Parathyroid adenoma (tissue), 2 donors: ENCODE measurements at regions not wholly inside any gene's neighbourhood (a gene's known extent, or its start where the extent isn't known, plus 50 kb on each side); places are given as distances from the start of the nearest gene placed in this dataset.

Experiments used
- H2AFZ ChIP-seq: fragments of 300-600 bp; sonication (generic); one replicate; pipeline ENCODE4 v1.7.0; 2017; ENCODE audit warnings: antibody characterized with exemption, mild to moderate bottlenecking
- H3K27ac ChIP-seq: fragments of 300-600 bp; sonication (generic); one replicate; pipeline ENCODE4 v1.7.0; 2017
- H3K27me3 ChIP-seq: fragments of 300-600 bp; sonication (generic); one replicate; pipeline ENCODE4 v1.7.0; 2017; ENCODE audit warnings: low read length; ENCODE audit not compliant: control insufficient read depth, insufficient read depth
- H3K36me3 ChIP-seq: fragments of 300-600 bp; sonication (generic); one replicate; pipeline ENCODE4 v1.7.0; 2017; ENCODE audit warnings: low read length; ENCODE audit not compliant: control insufficient read depth, insufficient read depth
- H3K4me1 ChIP-seq: fragments of 300-600 bp; sonication (generic); one replicate; pipeline ENCODE4 v1.7.0; 2017; ENCODE audit warnings: control low read depth
- H3K4me2 ChIP-seq: fragments of 300-600 bp; sonication (generic); one replicate; pipeline ENCODE4 v1.7.0; 2017; ENCODE audit warnings: low read length
- H3K4me3 ChIP-seq: fragments of 300-600 bp; sonication (generic); one replicate; pipeline ENCODE4 v1.7.0; 2017; ENCODE audit warnings: low read depth, low read length
- H3K79me2 ChIP-seq: fragments of 300-600 bp; sonication (generic); one replicate; pipeline ENCODE4 v1.7.0; 2017; ENCODE audit warnings: control low read depth
- H3K9ac ChIP-seq: fragments of 300-600 bp; sonication (generic); one replicate; pipeline ENCODE4 v1.7.0; 2017; ENCODE audit warnings: mild to moderate bottlenecking
- H3K9me3 ChIP-seq: fragments of 300-600 bp; sonication (generic); one replicate; pipeline ENCODE4 v1.7.0; 2017; ENCODE audit warnings: low read length; ENCODE audit not compliant: control insufficient read depth
- TF ChIP-seq, protein P1 (sequence below): fragments of 300-600 bp; sonication (generic); IDR thresholded peaks from one replicate; pipeline ENCODE4 v1.7.0; 2017; ENCODE audit warnings: antibody characterized with exemption, mild to moderate bottlenecking
- donor health status: primary hyperparathyroidism.

DNA sequence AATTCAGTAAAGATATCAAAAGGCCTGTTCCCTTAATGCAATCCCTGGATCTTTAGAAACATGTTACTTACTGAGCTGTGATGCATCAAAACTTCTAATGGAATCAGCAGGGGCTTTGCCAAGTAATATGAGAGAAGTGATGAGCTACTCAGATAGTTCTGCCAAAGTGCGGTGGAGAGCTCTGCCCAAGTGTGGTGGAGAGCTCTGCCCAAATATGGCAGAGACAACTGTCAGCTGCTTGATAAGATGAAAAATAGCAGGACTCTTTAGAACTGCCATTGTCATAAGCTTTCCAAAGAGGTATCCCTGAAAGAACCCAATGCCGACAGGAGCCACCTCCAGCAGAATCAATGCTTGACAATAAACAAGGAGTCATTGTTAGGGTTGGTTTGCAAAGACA is 167.9 kb upstream of the SLC39A10 start:
- Histone ChIP-seq H3K9ac (no peak overlapping the region), H3K27ac (no peak overlapping the region), H3K27me3 (no peaks in the 10 kb centered on the region), H3K79me2 (no peaks in the 10 kb centered on the region), H2AFZ (no peak overlapping the region), H3K9me3 (no peaks in the 10 kb centered on the region), H3K36me3 (no peaks in the 10 kb centered on the region), H3K4me3 (no peak overlapping the region), H3K4me1 (no peaks in the 10 kb centered on the region), H3K4me2 (no peak overlapping the region)
- TF ChIP-seq, protein P1, sequence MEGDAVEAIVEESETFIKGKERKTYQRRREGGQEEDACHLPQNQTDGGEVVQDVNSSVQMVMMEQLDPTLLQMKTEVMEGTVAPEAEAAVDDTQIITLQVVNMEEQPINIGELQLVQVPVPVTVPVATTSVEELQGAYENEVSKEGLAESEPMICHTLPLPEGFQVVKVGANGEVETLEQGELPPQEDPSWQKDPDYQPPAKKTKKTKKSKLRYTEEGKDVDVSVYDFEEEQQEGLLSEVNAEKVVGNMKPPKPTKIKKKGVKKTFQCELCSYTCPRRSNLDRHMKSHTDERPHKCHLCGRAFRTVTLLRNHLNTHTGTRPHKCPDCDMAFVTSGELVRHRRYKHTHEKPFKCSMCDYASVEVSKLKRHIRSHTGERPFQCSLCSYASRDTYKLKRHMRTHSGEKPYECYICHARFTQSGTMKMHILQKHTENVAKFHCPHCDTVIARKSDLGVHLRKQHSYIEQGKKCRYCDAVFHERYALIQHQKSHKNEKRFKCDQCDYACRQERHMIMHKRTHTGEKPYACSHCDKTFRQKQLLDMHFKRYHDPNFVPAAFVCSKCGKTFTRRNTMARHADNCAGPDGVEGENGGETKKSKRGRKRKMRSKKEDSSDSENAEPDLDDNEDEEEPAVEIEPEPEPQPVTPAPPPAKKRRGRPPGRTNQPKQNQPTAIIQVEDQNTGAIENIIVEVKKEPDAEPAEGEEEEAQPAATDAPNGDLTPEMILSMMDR = no peak

DNA sequence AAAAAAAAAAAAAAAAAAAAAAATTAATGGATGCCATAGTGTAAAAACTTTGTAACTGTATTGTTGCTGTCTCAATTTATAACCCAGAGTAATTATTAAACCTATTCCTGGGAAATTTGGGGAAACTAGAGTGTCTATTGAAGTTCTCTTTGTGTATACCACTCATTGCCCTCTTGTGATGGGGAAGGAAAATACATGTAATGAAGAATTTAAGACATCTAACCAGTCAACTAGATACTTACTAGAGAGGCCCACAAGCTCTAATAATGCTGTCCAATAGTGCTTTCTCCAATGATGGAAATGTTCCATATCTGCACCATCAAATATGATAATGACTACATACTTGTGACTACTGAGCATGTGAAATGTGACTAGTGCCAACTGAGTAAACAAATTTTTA is 168.5 kb upstream of the SLC39A10 start:
- Histone ChIP-seq H3K36me3 (no peaks in the 10 kb centered on the region), H3K4me1 (no peaks in the 10 kb centered on the region), H3K9ac (no peak overlapping the region), H3K79me2 (no peaks in the 10 kb centered on the region), H2AFZ (no peak overlapping the region), H3K27me3 (no peaks in the 10 kb centered on the region), H3K9me3 (no peaks in the 10 kb centered on the region), H3K4me3 (no peak overlapping the region), H3K4me2 (no peak overlapping the region), H3K27ac (no peak overlapping the region)
- TF ChIP-seq, protein P1 = no peak

DNA sequence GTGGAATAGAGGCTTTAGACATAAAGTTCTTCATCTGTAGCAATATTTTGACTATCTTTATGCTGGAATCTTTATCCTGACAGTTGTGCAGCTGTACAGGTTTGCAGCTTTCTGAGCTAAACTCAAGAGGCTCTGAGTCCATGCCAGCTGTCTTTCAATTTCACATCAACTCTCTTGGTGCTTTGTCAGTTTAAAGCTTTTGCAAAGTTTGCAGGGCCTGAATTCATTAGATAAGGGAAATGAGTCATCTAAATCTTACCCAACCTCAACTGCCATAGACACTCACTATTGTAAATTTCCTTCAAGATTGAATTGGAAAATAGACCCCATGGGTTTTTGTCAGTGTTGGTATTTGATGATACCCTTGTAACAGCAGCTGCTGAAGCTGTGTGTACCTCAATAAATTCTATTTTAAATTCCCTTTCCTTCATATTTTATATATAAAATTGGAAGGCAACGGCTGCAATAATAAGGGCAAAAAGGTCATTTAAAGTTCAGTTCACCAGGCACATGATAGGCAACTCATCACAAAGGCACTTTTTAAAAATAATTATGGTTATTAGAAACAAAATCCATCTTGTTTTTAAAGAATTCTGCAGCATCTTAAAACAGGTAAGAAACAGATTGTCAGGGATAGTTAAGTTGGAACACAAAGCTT is 169.9 kb upstream of the SLC39A10 start:
- H3K36me3 ChIP-seq = no peaks in the 10 kb centered on the region
- no peaks in the 10 kb centered on the region for H3K27me3 ChIP-seq
- H3K9ac ChIP-seq = no peak overlapping the region
- H3K27ac ChIP-seq = no peak overlapping the region
- no peak overlapping the region for H3K4me2 ChIP-seq
- H3K4me1 ChIP-seq = no peaks in the 10 kb centered on the region
- H3K9me3 ChIP-seq = no peaks in the 10 kb centered on the region
- TF ChIP-seq, protein P1 = no peak
- H3K4me3 ChIP-seq = no peak overlapping the region
- H2AFZ ChIP-seq = no peak overlapping the region
- no peaks in the 10 kb centered on the region for H3K79me2 ChIP-seq

DNA sequence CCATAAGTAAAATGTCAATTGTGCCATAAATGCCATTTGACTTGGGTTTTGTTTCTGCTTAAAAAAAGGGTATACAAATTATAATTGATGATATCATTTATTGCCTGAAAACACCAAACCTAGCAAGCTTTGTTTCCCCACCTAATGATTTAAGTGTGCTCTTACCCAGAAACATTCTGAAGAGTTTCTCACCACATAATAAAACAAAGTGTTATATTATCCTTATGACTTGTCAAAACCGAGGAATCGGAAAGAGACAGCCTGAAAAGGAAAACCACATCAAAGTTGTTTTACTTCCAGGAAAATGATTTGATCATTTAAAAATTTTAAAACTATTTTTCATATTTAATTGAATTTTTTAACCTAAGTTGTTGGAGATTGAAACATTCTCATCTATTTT is 170.5 kb upstream of the SLC39A10 start:
- H3K9me3 ChIP-seq = no peaks in the 10 kb centered on the region
- H3K4me2 ChIP-seq = no peak overlapping the region
- H2AFZ ChIP-seq = no peak overlapping the region
- no peaks in the 10 kb centered on the region for H3K79me2 ChIP-seq
- H3K27me3 ChIP-seq = no peaks in the 10 kb centered on the region
- no peak overlapping the region for H3K9ac ChIP-seq
- TF ChIP-seq, protein P1 = no peak
- no peaks in the 10 kb centered on the region for H3K36me3 ChIP-seq
- no peaks in the 10 kb centered on the region for H3K4me1 ChIP-seq
- no peak overlapping the region for H3K4me3 ChIP-seq
- H3K27ac ChIP-seq = no peak overlapping the region

DNA sequence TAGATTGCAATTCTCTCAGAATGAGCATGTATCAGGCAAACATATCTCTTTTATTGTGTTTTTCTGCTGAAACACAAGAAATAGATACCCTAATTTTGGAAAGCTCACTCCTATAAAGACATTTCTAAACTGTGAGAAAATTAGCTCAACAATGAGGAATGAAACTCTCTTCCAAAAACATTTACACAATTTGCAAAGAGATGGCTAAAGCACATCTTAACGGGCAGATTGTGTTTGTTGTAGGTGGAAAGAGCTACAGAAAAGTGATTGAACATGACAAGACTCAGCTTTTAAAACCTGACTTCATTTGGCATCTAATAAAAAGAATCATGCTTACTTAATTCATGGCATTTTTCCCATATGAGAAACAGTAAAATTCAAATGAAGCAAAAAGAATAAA is 175.0 kb upstream of the SLC39A10 start:
- Histone ChIP-seq H3K79me2 (no peaks in the 10 kb centered on the region), H2AFZ (no peak overlapping the region), H3K27ac (no peak overlapping the region), H3K9me3 (no peaks in the 10 kb centered on the region), H3K27me3 (no peaks in the 10 kb centered on the region), H3K4me2 (no peak overlapping the region), H3K4me1 (no peaks in the 10 kb centered on the region), H3K36me3 (no peaks in the 10 kb centered on the region), H3K4me3 (no peak overlapping the region), H3K9ac (no peak overlapping the region)
- TF ChIP-seq, protein P1 = no peak
